ENCODE measurements at regions not wholly inside any gene's neighbourhood (a gene's known extent, or its start where the extent isn't known, plus 50 kb on each side); places are given as distances from the start of the nearest gene placed in this dataset.
A peak's percentile ranks its signal among the peaks of the same experiment; 100 is the strongest.

- no peak for DNase-seq
These were observed 64.5 kb downstream of the COPS8 start for GRCh38 chr2:237150186-237150585.

- peak; percentile 73 for DNase-seq
These were observed 65.2 kb downstream of the COPS8 start for GRCh38 chr2:237150831-237151375.

- DNase-seq = no peak
These were observed 66.7 kb downstream of the COPS8 start for GRCh38 chr2:237152361-237152760.

GRCh38 chr2:237153181-237153580 lies 67.5 kb downstream of the COPS8 start:
- no peak for DNase-seq

GRCh38 chr2:237154082-237154638 lies 68.5 kb downstream of the COPS8 start:
- DNase-seq = peak; percentile 68

- no peak for DNase-seq
These were observed 69.5 kb downstream of the COPS8 start for GRCh38 chr2:237154884-237155851.

GRCh38 chr2:237156031-237156856 lies 70.6 kb downstream of the COPS8 start:
- DNase-seq = no peak

GRCh38 chr2:237156857-237157779 lies 71.4 kb downstream of the COPS8 start:
- peak; percentile 3 for DNase-seq

GRCh38 chr2:237157780-237158102 lies 72.1 kb downstream of the COPS8 start:
- DNase-seq = no peak

- no peak for DNase-seq
These were observed 72.5 kb downstream of the COPS8 start for GRCh38 chr2:237158194-237158593.

GRCh38 chr2:237159006-237159911 lies 73.6 kb downstream of the COPS8 start:
- DNase-seq = peak; percentile 3

GRCh38 chr2:237160271-237160919 lies 74.7 kb downstream of the COPS8 start:
- no peak for DNase-seq

GRCh38 chr2:237161189-237161588 lies 75.5 kb downstream of the COPS8 start:
- no peak for DNase-seq

GRCh38 chr2:237162959-237163358 lies 77.3 kb downstream of the COPS8 start:
- no peak for DNase-seq

- DNase-seq = no peak
These were observed 78.9 kb downstream of the COPS8 start for GRCh38 chr2:237164474-237165042.

- DNase-seq = peak; percentile 43
These were observed 80.0 kb downstream of the COPS8 start for GRCh38 chr2:237165405-237166276.

- no peak for DNase-seq
These were observed 81.3 kb downstream of the COPS8 start for GRCh38 chr2:237167038-237167437.

GRCh38 chr2:237167934-237168333 lies 82.2 kb downstream of the COPS8 start:
- DNase-seq = no peak

GRCh38 chr2:237170020-237170419 lies 84.3 kb downstream of the COPS8 start:
- no peak for DNase-seq
